ENCODE measurements at regions not wholly inside any gene's neighbourhood (a gene's known extent, or its start where the extent isn't known, plus 50 kb on each side); places are given as distances from the start of the nearest gene placed in this dataset.

- Histone ChIP-seq H3K27ac (ENCODE audit: insufficient read length, low read depth, low read length) (no peak overlapping the region), H4K20me1 (ENCODE audit: control insufficient read depth, insufficient read depth, insufficient read length) (no peaks in the 10 kb centered on the region), H3T11ph (ENCODE audit: low read length) (no peak overlapping the region), H3K23ac (ENCODE audit: insufficient read length, low read depth, low read length) (no peak overlapping the region), H3K23me2 (ENCODE audit: insufficient read length, low read depth, low read length, poor library complexity, severe bottlenecking) (no peaks in the 10 kb centered on the region), H3K27me3 (ENCODE audit: insufficient read depth, low read length) (no peaks in the 10 kb centered on the region), H4K8ac (replicated peaks; ENCODE audit: insufficient read length, low read depth, low read length) (no peak overlapping the region), H3K14ac (ENCODE audit: insufficient read depth, low read length) (no peak overlapping the region), H2BK15ac (ENCODE audit: low read depth, low read length) (no peak overlapping the region), H3K9me3 (ENCODE audit: control insufficient read depth, low read depth, low read length) (no peaks in the 10 kb centered on the region), H2BK12ac (ENCODE audit: insufficient read length, low read depth, low read length) (no peak overlapping the region), H2BK20ac (ENCODE audit: low read depth, low read length, poor library complexity, severe bottlenecking) (no peak overlapping the region), H2AFZ (ENCODE audit: low read length) (no peak overlapping the region), H4K91ac (ENCODE audit: insufficient read length, low read depth, low read length) (no peak overlapping the region), H2AK5ac (ENCODE audit: insufficient read length, low read length) (no peak overlapping the region), H3K4me2 (ENCODE audit: insufficient read depth, insufficient read length, low read length) (no peak overlapping the region), H3K4me1 (ENCODE audit: insufficient read depth, low read length) (no peaks in the 10 kb centered on the region), H2BK120ac (ENCODE audit: low read depth, low read length, poor library complexity, severe bottlenecking) (no peak overlapping the region), H3K18ac (ENCODE audit: insufficient read length, low read depth, low read length) (no peak overlapping the region), H3K79me1 (ENCODE audit: insufficient read depth, low read depth, low read length, poor library complexity, severe bottlenecking) (no peaks in the 10 kb centered on the region), H3K9ac (ENCODE audit: extremely low read depth, insufficient read length, low read length) (no peak overlapping the region), H2BK5ac (ENCODE audit: insufficient read length, low read length) (no peak overlapping the region), H4K5ac (ENCODE audit: insufficient read length, low read depth, low read length) (no peak overlapping the region), H3K4ac (ENCODE audit: low read depth, low read length) (no peak overlapping the region), H3K56ac (ENCODE audit: insufficient read length, low read depth, low read length) (no peak overlapping the region), H3K79me2 (ENCODE audit: insufficient read depth, low read length) (no peaks in the 10 kb centered on the region)
- Mint-ChIP-seq H3K27ac (no peak overlapping the region), H3K27me3 (ENCODE audit: low read depth) (0 out of 2 replicates have a peak, but pooled peaks cover 3% of the 10 kb centered on the region), H3K4me1 (0 out of 4 replicates have a peak, but pooled peaks cover 0 to 4% of the 10 kb centered on the region in 2 experiments), H3K4me3 (no peak overlapping the region), H3K9me3 (peaks cover 6 to 8% of the 10 kb centered on the region in 2 experiments; a peak in 4 of 5 replicates), H3K36me3 (ENCODE audit: insufficient read depth in 1 of 3, low read depth in 3 of 3) (peaks cover 0 to 6% (median 6%) of the 10 kb centered on the region in 3 experiments; a peak in 5 of 7 replicates)
- DNase-seq, result no peak
- TF ChIP-seq CTCF (conservative IDR thresholded peaks at IDR 0.05), result no peak
- no CpG with 5 or more reads among the region's 10 CpGs for WGBS (ENCODE audit: extremely low coverage, insufficient read length, low lambda C conversion rate)
Measured at GRCh38 chr2:37812941-37813730, 112.0 kb upstream of the RMDN2 start.
